M059J (cell line): ENCODE measurements at regions not wholly inside any gene's neighbourhood (a gene's known extent, or its start where the extent isn't known, plus 50 kb on each side); places are given as distances from the start of the nearest gene placed in this dataset.
"Not testable (repeated sequence)": the region's sequence is repeated elsewhere in the genome, so short reads cannot be mapped to it uniquely, and the experiment has no call there.

ENCODE experiments used
- DNase-seq: peaks from one replicate; pipeline ENCODE4 v3.0.0-alpha.2; 2012; ENCODE audit warnings: low read depth

- no peak for DNase-seq
Measured at GRCh38 chr3:124043023-124043422, 51.1 kb upstream of the ROPN1 start.

- no peak for DNase-seq
Measured at GRCh38 chr3:124044956-124045355, 53.0 kb upstream of the ROPN1 start.

- no peak for DNase-seq
Measured at GRCh38 chr3:124048967-124049798, 57.3 kb upstream of the ROPN1 start.

GRCh38 chr3:124051636-124052035, 59.7 kb upstream of the ROPN1 start:
- no peak for DNase-seq

- DNase-seq, result peak; percentile 30
Measured at GRCh38 chr3:124053871-124054270, 61.9 kb upstream of the ROPN1 start.

GRCh38 chr3:124056846-124057245, 64.9 kb upstream of the ROPN1 start:
- no peak for DNase-seq

- no peak for DNase-seq
Measured at GRCh38 chr3:124057420-124057819, 65.5 kb upstream of the ROPN1 start.

- DNase-seq, result peak; percentile 40
Measured at GRCh38 chr3:124059580-124059979, 67.7 kb upstream of the ROPN1 start.

- DNase-seq, result peak; percentile 37
Measured at GRCh38 chr3:124063197-124063909, 71.4 kb upstream of the ROPN1 start.

GRCh38 chr3:124064050-124064449, 72.1 kb upstream of the ROPN1 start:
- DNase-seq, result no peak

GRCh38 chr3:124066543-124066942, 74.6 kb upstream of the ROPN1 start:
- not testable (repeated sequence) for DNase-seq

GRCh38 chr3:124069706-124070105, 77.8 kb upstream of the ROPN1 start:
- DNase-seq, result peak; percentile 44

- not testable (repeated sequence) for DNase-seq
Measured at GRCh38 chr3:124075090-124075489, 83.2 kb upstream of the ROPN1 start.

GRCh38 chr3:124075753-124076152, 83.8 kb upstream of the ROPN1 start:
- DNase-seq, result no peak

GRCh38 chr3:124076235-124076634, 84.3 kb upstream of the ROPN1 start:
- DNase-seq, result no peak

GRCh38 chr3:124078953-124079911, 87.3 kb upstream of the ROPN1 start:
- DNase-seq, result peak; percentile 63

- DNase-seq, result no peak
Measured at GRCh38 chr3:124079912-124080276, 88.0 kb upstream of the ROPN1 start.

GRCh38 chr3:124082343-124082742, 90.4 kb upstream of the ROPN1 start:
- DNase-seq, result no peak

GRCh38 chr3:124084022-124084881, 92.3 kb upstream of the ROPN1 start:
- DNase-seq, result no peak

GRCh38 chr3:124088801-124089200, 96.9 kb upstream of the ROPN1 start:
- no peak for DNase-seq

- peak; percentile 20 for DNase-seq
Measured at GRCh38 chr3:124089214-124089613, 97.3 kb upstream of the ROPN1 start.
